Right lobe of liver (tissue), 4 donors: ENCODE measurements at regions not wholly inside any gene's neighbourhood (a gene's known extent, or its start where the extent isn't known, plus 50 kb on each side); places are given as distances from the start of the nearest gene placed in this dataset.

Experiments used
- POLR2A ChIP-seq: fragments of 450-650 bp; IDR thresholded peaks from one replicate; pipeline ENCODE4 v1.6.1; 2017; ENCODE audit warnings: antibody characterized with exemption, mild to moderate bottlenecking
- TF ChIP-seq, protein P1 (sequence below), 4 donors: fragments of 200-600 bp in 3 of 4; fragments of 450-650 bp in 1 of 4; IDR thresholded peaks; one replicate each; pipeline versions ENCODE4 v1.5.1 to v1.8.0; 2016 to 2022; ENCODE audit warnings: antibody characterized with exemption in 4 of 4, mild to moderate bottlenecking in 2 of 4
- donor health status: DM: no; HTN: no; CAD: no.
- donor health status: DM: no; HTN: no; CAD: no.
- donor health status: DM: no; HTN: yes; CAD: no.

GRCh38 chr7:3235322-3235721, 65.7 kb upstream of the SDK1 start:
- TF ChIP-seq, protein P1, sequence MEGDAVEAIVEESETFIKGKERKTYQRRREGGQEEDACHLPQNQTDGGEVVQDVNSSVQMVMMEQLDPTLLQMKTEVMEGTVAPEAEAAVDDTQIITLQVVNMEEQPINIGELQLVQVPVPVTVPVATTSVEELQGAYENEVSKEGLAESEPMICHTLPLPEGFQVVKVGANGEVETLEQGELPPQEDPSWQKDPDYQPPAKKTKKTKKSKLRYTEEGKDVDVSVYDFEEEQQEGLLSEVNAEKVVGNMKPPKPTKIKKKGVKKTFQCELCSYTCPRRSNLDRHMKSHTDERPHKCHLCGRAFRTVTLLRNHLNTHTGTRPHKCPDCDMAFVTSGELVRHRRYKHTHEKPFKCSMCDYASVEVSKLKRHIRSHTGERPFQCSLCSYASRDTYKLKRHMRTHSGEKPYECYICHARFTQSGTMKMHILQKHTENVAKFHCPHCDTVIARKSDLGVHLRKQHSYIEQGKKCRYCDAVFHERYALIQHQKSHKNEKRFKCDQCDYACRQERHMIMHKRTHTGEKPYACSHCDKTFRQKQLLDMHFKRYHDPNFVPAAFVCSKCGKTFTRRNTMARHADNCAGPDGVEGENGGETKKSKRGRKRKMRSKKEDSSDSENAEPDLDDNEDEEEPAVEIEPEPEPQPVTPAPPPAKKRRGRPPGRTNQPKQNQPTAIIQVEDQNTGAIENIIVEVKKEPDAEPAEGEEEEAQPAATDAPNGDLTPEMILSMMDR (IDR thresholded peaks at IDR 0.05): no peak
- TF ChIP-seq POLR2A: no peak
